Trophoblast cell (in vitro differentiated cells and primary cell): ENCODE measurements at regions not wholly inside any gene's neighbourhood (a gene's known extent, or its start where the extent isn't known, plus 50 kb on each side); places are given as distances from the start of the nearest gene placed in this dataset.

ENCODE experiments used
- DNase-seq, 2 donors: peaks; one replicate each; pipeline ENCODE4 v3.0.0-alpha.2; 2016
- H2AFZ ChIP-seq: 2 replicates; pipeline ENCODE4 v1.6.1; 2013; ENCODE audit warnings: low read length, moderate library complexity, mild to moderate bottlenecking; ENCODE audit not compliant: insufficient read depth, poor library complexity
- H2AK5ac ChIP-seq: 2 replicates; pipeline ENCODE4 v1.6.1; 2013; ENCODE audit warnings: mild to moderate bottlenecking, low read length
- H2BK120ac ChIP-seq: 2 replicates; pipeline ENCODE4 v1.6.1; 2013; ENCODE audit warnings: low read length, mild to moderate bottlenecking, moderate library complexity; ENCODE audit not compliant: insufficient read depth, poor library complexity
- H2BK12ac ChIP-seq: 2 replicates; pipeline ENCODE4 v1.6.1; 2013; ENCODE audit warnings: mild to moderate bottlenecking, low read length, moderate library complexity
- H2BK5ac ChIP-seq: 2 replicates; pipeline ENCODE4 v1.6.1; 2013; ENCODE audit warnings: low read length, low read depth, moderate library complexity, mild to moderate bottlenecking; ENCODE audit not compliant: poor library complexity
- H3K14ac ChIP-seq: 2 replicates; pipeline ENCODE4 v1.6.1; 2013; ENCODE audit warnings: mild to moderate bottlenecking, low read length
- H3K18ac ChIP-seq: 2 replicates; pipeline ENCODE4 v1.6.1; 2013; ENCODE audit warnings: mild to moderate bottlenecking, low read length
- H3K23ac ChIP-seq: 2 replicates; pipeline ENCODE4 v1.6.1; 2013; ENCODE audit warnings: low read length
- H3K27ac ChIP-seq: 2 replicates; pipeline ENCODE4 v1.5.1; 2013; ENCODE audit warnings: low read depth, mild to moderate bottlenecking, inconsistent platforms, low read length, moderate library complexity
- H3K27me3 ChIP-seq: 2 replicates; pipeline ENCODE4 v1.6.1; 2013; ENCODE audit warnings: inconsistent platforms, mild to moderate bottlenecking, low read length, moderate library complexity; ENCODE audit not compliant: insufficient read depth
- H3K36me3 ChIP-seq, 2 experiments: 1 replicate in 1 of 2; 2 replicates in 1 of 2; pipeline ENCODE4 v1.6.1; 2013; ENCODE audit warnings: low read length in 2 of 2, mild to moderate bottlenecking in 2 of 2, moderate library complexity in 1 of 2; ENCODE audit not compliant: insufficient read depth in 2 of 2, control insufficient read depth in 1 of 2
- H3K4ac ChIP-seq: 2 replicates; pipeline ENCODE4 v1.6.1; 2013; ENCODE audit warnings: low read depth, mild to moderate bottlenecking, low read length, moderate library complexity
- H3K4me1 ChIP-seq, 2 experiments: 1 replicate in 1 of 2; 2 replicates in 1 of 2; pipeline ENCODE4 v1.6.1; 2013; ENCODE audit warnings: low read length in 2 of 2, mild to moderate bottlenecking in 2 of 2, moderate library complexity in 1 of 2; ENCODE audit not compliant: insufficient read depth in 2 of 2, control insufficient read depth in 1 of 2
- H3K4me2 ChIP-seq: 2 replicates; pipeline ENCODE4 v1.6.1; 2013; ENCODE audit warnings: inconsistent platforms, mild to moderate bottlenecking, low read length, moderate library complexity
- H3K4me3 ChIP-seq: 2 replicates; pipeline ENCODE4 v1.5.1; 2013; ENCODE audit warnings: mild to moderate bottlenecking, low read depth, low read length, inconsistent platforms
- H3K79me1 ChIP-seq: one replicate; pipeline ENCODE4 v1.6.1; 2013; ENCODE audit warnings: low read length
- H3K79me2 ChIP-seq: 2 replicates; pipeline ENCODE4 v1.6.1; 2013; ENCODE audit warnings: low read length, mild to moderate bottlenecking; ENCODE audit not compliant: control insufficient read depth, insufficient read depth, poor library complexity
- H3K9ac ChIP-seq: 2 replicates; pipeline ENCODE4 v1.6.1; 2013; ENCODE audit warnings: mild to moderate bottlenecking, low read length
- H3K9me3 ChIP-seq: 2 replicates; pipeline ENCODE4 v1.6.1; 2013; ENCODE audit warnings: low read depth, mild to moderate bottlenecking, control low read depth, inconsistent platforms, low read length; ENCODE audit not compliant: insufficient read depth
- H4K12ac ChIP-seq: 2 replicates; pipeline ENCODE4 v1.6.1; 2013; ENCODE audit warnings: low read depth, mild to moderate bottlenecking, low read length, moderate library complexity
- H4K8ac ChIP-seq: 2 replicates; pipeline ENCODE4 v1.6.1; 2013; ENCODE audit warnings: low read depth, mild to moderate bottlenecking, low read length, moderate library complexity
- H4K91ac ChIP-seq: one replicate; pipeline ENCODE4 v1.6.1; 2013; ENCODE audit warnings: low read depth, mild to moderate bottlenecking, low read length, moderate library complexity
- WGBS: extraction: QIAGEN DNeasy Blood & Tissue Kit; methylation state at CpG from one replicate; pipeline ENCODE4 v1.1.7; 2013; ENCODE audit warnings: missing lambda C conversion rate; ENCODE audit not compliant: insufficient read length, insufficient coverage; ENCODE audit errors: extremely low coverage; 5-methylcytosine and 5-hydroxymethylcytosine counted together

- Histone ChIP-seq H4K91ac (no peak overlapping the region), H3K27me3 (no peaks in the 10 kb centered on the region), H3K9me3 (no peaks in the 10 kb centered on the region), H3K36me3 (no peaks in the 10 kb centered on the region), H3K79me2 (no peaks in the 10 kb centered on the region), H3K9ac (no peak overlapping the region), H2BK120ac (no peak overlapping the region), H4K8ac (no peak overlapping the region), H4K12ac (no peak overlapping the region), H3K4me3 (no peak overlapping the region), H3K14ac (no peak overlapping the region), H3K18ac (no peak overlapping the region), H2BK5ac (no peak overlapping the region), H3K27ac (no peak overlapping the region), H2BK12ac (no peak overlapping the region), H3K4ac (no peak overlapping the region), H3K23ac (no peak overlapping the region), H2AFZ (no peak overlapping the region), H3K79me1 (no peaks in the 10 kb centered on the region), H3K4me2 (no peak overlapping the region), H2AK5ac (no peak overlapping the region), H3K4me1 (no peaks in the 10 kb centered on the region)
- WGBS, result no CpG with 5 or more reads among the region's 1 CpG
- DNase-seq, result no peak
These were observed 111.6 kb upstream of the NWD2 start for GRCh38 chr4:37132975-37133360.

- Histone ChIP-seq H2BK5ac (no peak overlapping the region), H2BK120ac (no peak overlapping the region), H4K8ac (no peak overlapping the region), H3K36me3 (no peaks in the 10 kb centered on the region), H3K4ac (no peak overlapping the region), H3K9ac (no peak overlapping the region), H3K4me3 (no peak overlapping the region), H3K27ac (no peak overlapping the region), H4K12ac (no peak overlapping the region), H3K79me2 (no peaks in the 10 kb centered on the region), H3K27me3 (no peaks in the 10 kb centered on the region), H3K9me3 (no peaks in the 10 kb centered on the region), H3K4me1 (no peaks in the 10 kb centered on the region), H3K23ac (no peak overlapping the region), H3K79me1 (no peaks in the 10 kb centered on the region), H3K14ac (no peak overlapping the region), H3K18ac (no peak overlapping the region), H4K91ac (no peak overlapping the region), H2AK5ac (no peak overlapping the region), H3K4me2 (no peak overlapping the region), H2AFZ (no peak overlapping the region), H2BK12ac (no peak overlapping the region)
- no CpG with 5 or more reads among the region's 2 CpGs for WGBS
- DNase-seq, result no peak
These were observed 106.4 kb upstream of the NWD2 start for GRCh38 chr4:37138019-37138653.

- Histone ChIP-seq H3K4ac (no peak overlapping the region), H2BK5ac (no peak overlapping the region)
These were observed 105.8 kb upstream of the NWD2 start for GRCh38 chr4:37138789-37139188.

GRCh38 chr4:37139987-37140386 lies 104.6 kb upstream of the NWD2 start:
- Histone ChIP-seq H3K27ac (no peak overlapping the region), H3K9ac (no peak overlapping the region), H3K4me3 (no peak overlapping the region), H4K8ac (no peak overlapping the region), H3K18ac (no peak overlapping the region), H3K27me3 (no peaks in the 10 kb centered on the region), H3K14ac (no peak overlapping the region), H4K12ac (no peak overlapping the region), H3K79me1 (no peaks in the 10 kb centered on the region), H3K79me2 (no peaks in the 10 kb centered on the region), H3K23ac (no peak overlapping the region), H4K91ac (no peak overlapping the region), H3K36me3 (no peaks in the 10 kb centered on the region), H3K9me3 (no peaks in the 10 kb centered on the region), H3K4me2 (no peak overlapping the region), H2AK5ac (no peak overlapping the region), H2AFZ (no peak overlapping the region), H2BK120ac (no peak overlapping the region), H3K4ac (no peak overlapping the region), H2BK12ac (no peak overlapping the region), H2BK5ac (no peak overlapping the region), H3K4me1 (no peaks in the 10 kb centered on the region)
- WGBS, result no CpG with 5 or more reads among the region's 1 CpG
- DNase-seq, result peak; percentile 56 to 92

More at GRCh38 chr4:37138789-37139188, 105.8 kb upstream of the NWD2 start:
- no peak overlapping the region for H3K4me3 ChIP-seq
- no CpG with 5 or more reads among the region's 2 CpGs for WGBS
- H3K27ac ChIP-seq, result no peak overlapping the region
- no peak overlapping the region for H3K14ac ChIP-seq
- no peak overlapping the region for H4K91ac ChIP-seq
- H3K4me2 ChIP-seq, result no peak overlapping the region
- no peak overlapping the region for H4K12ac ChIP-seq
- H4K8ac ChIP-seq, result no peak overlapping the region
- H3K79me2 ChIP-seq, result no peaks in the 10 kb centered on the region
- no peak overlapping the region for H2BK12ac ChIP-seq
- H2AFZ ChIP-seq, result no peak overlapping the region
- H3K79me1 ChIP-seq, result no peaks in the 10 kb centered on the region
- no peak overlapping the region for H3K9ac ChIP-seq
- no peak for DNase-seq
- no peak overlapping the region for H2BK120ac ChIP-seq
- H3K23ac ChIP-seq, result no peak overlapping the region
- no peak overlapping the region for H2AK5ac ChIP-seq
- no peaks in the 10 kb centered on the region for H3K27me3 ChIP-seq
- no peaks in the 10 kb centered on the region for H3K36me3 ChIP-seq
- no peaks in the 10 kb centered on the region for H3K9me3 ChIP-seq
- H3K4me1 ChIP-seq, result no peaks in the 10 kb centered on the region
- H3K18ac ChIP-seq, result no peak overlapping the region
